ENCODE measurements at regions not wholly inside any gene's neighbourhood (a gene's known extent, or its start where the extent isn't known, plus 50 kb on each side); places are given as distances from the start of the nearest gene placed in this dataset.

GRCh38 chr7:115086146-115086841 is 164.4 kb downstream of the MDFIC start:
- Histone ChIP-seq H3K4me3 (ENCODE audit: low read depth in 1 of 2, low read length in 1 of 2) (no peak overlapping the region), H3K4me1 (ENCODE audit: control insufficient read depth in 1 of 2, insufficient read depth in 1 of 2, low read depth in 1 of 2, low read length in 1 of 2) (no peaks in the 10 kb centered on the region), H3K27ac (no peak overlapping the region), H3K9me3 (no peaks in the 10 kb centered on the region), H3K36me3 (no peaks in the 10 kb centered on the region), H3K27me3 (no peaks in the 10 kb centered on the region)
- no peak for TF ChIP-seq CTCF (IDR thresholded peaks at IDR 0.05)

GRCh38 chr7:115085421-115085820 is 163.5 kb downstream of the MDFIC start:
- no peaks in the 10 kb centered on the region for H3K9me3 ChIP-seq
- no peaks in the 10 kb centered on the region for H3K4me1 ChIP-seq (ENCODE audit: control insufficient read depth in 1 of 2, insufficient read depth in 1 of 2, low read depth in 1 of 2, low read length in 1 of 2)
- no peak overlapping the region for H3K4me3 ChIP-seq (ENCODE audit: low read depth in 1 of 2, low read length in 1 of 2)
- no peak for TF ChIP-seq CTCF (IDR thresholded peaks at IDR 0.05)
- H3K27me3 ChIP-seq: no peaks in the 10 kb centered on the region
- H3K36me3 ChIP-seq: no peaks in the 10 kb centered on the region
- H3K27ac ChIP-seq: no peak overlapping the region

GRCh38 chr7:115083935-115084334 is 162.0 kb downstream of the MDFIC start:
- Histone ChIP-seq H3K27ac (no peak overlapping the region), H3K4me3 (ENCODE audit: low read depth in 1 of 2, low read length in 1 of 2) (no peak overlapping the region), H3K27me3 (no peaks in the 10 kb centered on the region), H3K9me3 (no peaks in the 10 kb centered on the region), H3K36me3 (no peaks in the 10 kb centered on the region), H3K4me1 (ENCODE audit: control insufficient read depth in 1 of 2, insufficient read depth in 1 of 2, low read depth in 1 of 2, low read length in 1 of 2) (no peaks in the 10 kb centered on the region)
- TF ChIP-seq CTCF (IDR thresholded peaks at IDR 0.05): no peak

- Histone ChIP-seq H3K27ac (no peak overlapping the region), H3K9me3 (no peaks in the 10 kb centered on the region), H3K36me3 (no peaks in the 10 kb centered on the region), H3K4me3 (ENCODE audit: low read depth in 1 of 2, low read length in 1 of 2) (no peak overlapping the region), H3K27me3 (no peaks in the 10 kb centered on the region), H3K4me1 (ENCODE audit: control insufficient read depth in 1 of 2, insufficient read depth in 1 of 2, low read depth in 1 of 2, low read length in 1 of 2) (no peaks in the 10 kb centered on the region)
- TF ChIP-seq CTCF (IDR thresholded peaks at IDR 0.05): no peak
These were observed 159.9 kb downstream of the MDFIC start for GRCh38 chr7:115081772-115082171.

- no peak for TF ChIP-seq CTCF (IDR thresholded peaks at IDR 0.05)
- Histone ChIP-seq H3K4me3 (ENCODE audit: low read depth in 1 of 2, low read length in 1 of 2) (no peak overlapping the region), H3K27me3 (no peaks in the 10 kb centered on the region), H3K36me3 (no peaks in the 10 kb centered on the region), H3K4me1 (ENCODE audit: control insufficient read depth in 1 of 2, insufficient read depth in 1 of 2, low read depth in 1 of 2, low read length in 1 of 2) (no peaks in the 10 kb centered on the region), H3K9me3 (no peaks in the 10 kb centered on the region), H3K27ac (no peak overlapping the region)
These were observed 157.0 kb downstream of the MDFIC start for GRCh38 chr7:115078851-115079250.
